ENCODE measurements at regions not wholly inside any gene's neighbourhood (a gene's known extent, or its start where the extent isn't known, plus 50 kb on each side); places are given as distances from the start of the nearest gene placed in this dataset.

- no peak for ATAC-seq
- intact Hi-C loops (cut with DNase I, micrococcal nuclease) = no loop called here
- DNase-seq = no peak
Measured at GRCh38 chr7:1286946-1287645, 54.4 kb downstream of the UNCX start.

GRCh38 chr7:1287752-1288201 is 55.1 kb downstream of the UNCX start:
- intact Hi-C loops (cut with DNase I, micrococcal nuclease) = no loop called here
- ATAC-seq = no peak
- DNase-seq = no peak

- intact Hi-C loops (cut with DNase I, micrococcal nuclease) = no loop called here
- no peak for DNase-seq
- no peak for ATAC-seq
Measured at GRCh38 chr7:1288390-1288995, 55.8 kb downstream of the UNCX start.

GRCh38 chr7:1288996-1289551 is 56.4 kb downstream of the UNCX start:
- DNase-seq (no peak), ATAC-seq (no peak)
- intact Hi-C loops (cut with DNase I, micrococcal nuclease) = no loop called here

GRCh38 chr7:1289666-1290025 is 57.0 kb downstream of the UNCX start:
- intact Hi-C loops (cut with DNase I, micrococcal nuclease) = no loop called here
- ATAC-seq (no peak), DNase-seq (no peak)

- intact Hi-C loops (cut with DNase I, micrococcal nuclease) = no loop called here
- DNase-seq = no peak
Measured at GRCh38 chr7:1290026-1290678, 57.5 kb downstream of the UNCX start.

GRCh38 chr7:1290679-1291356 is 58.1 kb downstream of the UNCX start:
- DNase-seq (no peak), ATAC-seq (no peak)
- intact Hi-C loops (cut with DNase I, micrococcal nuclease) = no loop called here

More at GRCh38 chr7:1290026-1290678, 57.5 kb downstream of the UNCX start:
- ATAC-seq = peak; percentile 30

- intact Hi-C loops (cut with DNase I, micrococcal nuclease) = no loop called here
- no peak for ATAC-seq
- no peak for DNase-seq
Measured at GRCh38 chr7:1291357-1291689, 58.7 kb downstream of the UNCX start.

GRCh38 chr7:1291845-1292765 is 59.4 kb downstream of the UNCX start:
- DNase-seq (no peak), ATAC-seq (no peak)
- intact Hi-C loops (cut with DNase I, micrococcal nuclease) = no loop called here

- intact Hi-C loops (cut with DNase I, micrococcal nuclease) = no loop called here
- no peak for ATAC-seq
- no peak for DNase-seq
Measured at GRCh38 chr7:1292972-1293830, 60.5 kb downstream of the UNCX start.

GRCh38 chr7:1293950-1294411 is 61.3 kb downstream of the UNCX start:
- intact Hi-C loops (cut with DNase I, micrococcal nuclease) = no loop called here
- ATAC-seq = no peak
- no peak for DNase-seq

GRCh38 chr7:1295776-1296355 is 63.2 kb downstream of the UNCX start:
- no peak for ATAC-seq
- DNase-seq = no peak

GRCh38 chr7:1296356-1296981 is 63.8 kb downstream of the UNCX start:
- ATAC-seq = no peak
- no peak for DNase-seq
- intact Hi-C loops (cut with DNase I, micrococcal nuclease) = no loop called here

More at GRCh38 chr7:1295776-1296355, 63.2 kb downstream of the UNCX start:
- intact Hi-C loops (cut with DNase I, micrococcal nuclease) = no loop called here

GRCh38 chr7:1297017-1297960 is 64.6 kb downstream of the UNCX start:
- ATAC-seq (peak; percentile 74), DNase-seq (no peak)
- intact Hi-C loops (cut with DNase I, micrococcal nuclease) = no loop called here

- intact Hi-C loops (cut with DNase I, micrococcal nuclease) = no loop called here
- peak in 1 of 2 donors; percentile 23 for DNase-seq
- ATAC-seq = peak; percentile 83
Measured at GRCh38 chr7:1298051-1298930, 65.6 kb downstream of the UNCX start.
